Upper lobe of right lung (tissue), 1 donor: ENCODE measurements at regions not wholly inside any gene's neighbourhood (a gene's known extent, or its start where the extent isn't known, plus 50 kb on each side); places are given as distances from the start of the nearest gene placed in this dataset.

Source experiments
- ATAC-seq: fragments of 200-7000 bp; cut with Tn5 transposase; one replicate; pipeline ENCODE4 v1.9.1; 2020; ENCODE audit warnings: mild to moderate bottlenecking, moderate library complexity
- DNase-seq: peaks from one replicate; pipeline ENCODE4 v3.0.0-alpha.2; 2020
- H3K27ac ChIP-seq: fragments of 200-600 bp; one replicate; pipeline ENCODE4 v1.8.0; 2022
- H3K27me3 ChIP-seq: fragments of 200-600 bp; one replicate; pipeline ENCODE4 v1.8.0; 2022; ENCODE audit warnings: mild to moderate bottlenecking
- H3K36me3 ChIP-seq: fragments of 200-600 bp; one replicate; pipeline ENCODE4 v1.8.0; 2022
- H3K4me1 ChIP-seq: fragments of 200-600 bp; one replicate; pipeline ENCODE4 v1.8.0; 2022
- H3K4me3 ChIP-seq: fragments of 200-600 bp; one replicate; pipeline ENCODE4 v1.8.0; 2022; ENCODE audit warnings: mild to moderate bottlenecking
- H3K9me3 ChIP-seq: fragments of 200-600 bp; one replicate; pipeline ENCODE4 v1.8.0; 2022
- intact Hi-C: fragments of 100-400 bp; cut with DNase I; formaldehyde crosslinking; loops from one replicate; pipeline ENCODE4 v1.11.0; 2022
- TF ChIP-seq, protein P1 (sequence below): fragments of 200-600 bp; IDR thresholded peaks from one replicate; pipeline ENCODE4 v1.8.0; 2022; ENCODE audit warnings: antibody characterized with exemption
- donor health status: DM: no; HTN: yes; CAD: no; lungs with severe emphysema.

DNA sequence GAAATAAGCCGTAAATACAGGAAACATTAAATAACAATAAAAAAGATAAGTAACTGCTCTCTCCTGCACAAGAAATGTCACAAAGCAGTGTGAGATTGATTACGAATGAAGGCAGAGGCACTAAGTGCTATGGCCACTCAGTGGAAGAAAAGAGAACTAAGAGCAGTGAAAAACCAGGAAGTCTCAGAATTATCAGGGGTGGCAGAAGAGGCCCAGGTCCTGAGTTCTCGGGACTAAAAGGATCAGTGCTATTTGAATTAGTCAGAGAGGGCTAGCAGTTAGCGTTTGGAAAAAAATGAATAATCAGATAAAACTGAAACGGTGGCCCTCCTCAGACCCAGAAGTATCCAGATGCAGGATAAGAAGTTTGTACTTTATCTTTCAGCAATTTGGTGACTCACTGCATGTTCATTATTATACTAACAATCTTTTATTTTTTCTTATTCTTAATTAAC is 367.1 kb downstream of the ZEB2 start:
- H3K27me3 ChIP-seq = no peaks in the 10 kb centered on the region
- H3K9me3 ChIP-seq = no peaks in the 10 kb centered on the region
- intact Hi-C loops = no loop called here
- H3K27ac ChIP-seq = peak overlapping the region; percentile 21
- TF ChIP-seq, protein P1, sequence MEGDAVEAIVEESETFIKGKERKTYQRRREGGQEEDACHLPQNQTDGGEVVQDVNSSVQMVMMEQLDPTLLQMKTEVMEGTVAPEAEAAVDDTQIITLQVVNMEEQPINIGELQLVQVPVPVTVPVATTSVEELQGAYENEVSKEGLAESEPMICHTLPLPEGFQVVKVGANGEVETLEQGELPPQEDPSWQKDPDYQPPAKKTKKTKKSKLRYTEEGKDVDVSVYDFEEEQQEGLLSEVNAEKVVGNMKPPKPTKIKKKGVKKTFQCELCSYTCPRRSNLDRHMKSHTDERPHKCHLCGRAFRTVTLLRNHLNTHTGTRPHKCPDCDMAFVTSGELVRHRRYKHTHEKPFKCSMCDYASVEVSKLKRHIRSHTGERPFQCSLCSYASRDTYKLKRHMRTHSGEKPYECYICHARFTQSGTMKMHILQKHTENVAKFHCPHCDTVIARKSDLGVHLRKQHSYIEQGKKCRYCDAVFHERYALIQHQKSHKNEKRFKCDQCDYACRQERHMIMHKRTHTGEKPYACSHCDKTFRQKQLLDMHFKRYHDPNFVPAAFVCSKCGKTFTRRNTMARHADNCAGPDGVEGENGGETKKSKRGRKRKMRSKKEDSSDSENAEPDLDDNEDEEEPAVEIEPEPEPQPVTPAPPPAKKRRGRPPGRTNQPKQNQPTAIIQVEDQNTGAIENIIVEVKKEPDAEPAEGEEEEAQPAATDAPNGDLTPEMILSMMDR = peak; percentile 17
- ATAC-seq = peak; percentile 80
- H3K4me3 ChIP-seq = no peak overlapping the region
- no peak for DNase-seq
- H3K4me1 ChIP-seq = no peaks in the 10 kb centered on the region
- H3K36me3 ChIP-seq = no peaks in the 10 kb centered on the region

DNA sequence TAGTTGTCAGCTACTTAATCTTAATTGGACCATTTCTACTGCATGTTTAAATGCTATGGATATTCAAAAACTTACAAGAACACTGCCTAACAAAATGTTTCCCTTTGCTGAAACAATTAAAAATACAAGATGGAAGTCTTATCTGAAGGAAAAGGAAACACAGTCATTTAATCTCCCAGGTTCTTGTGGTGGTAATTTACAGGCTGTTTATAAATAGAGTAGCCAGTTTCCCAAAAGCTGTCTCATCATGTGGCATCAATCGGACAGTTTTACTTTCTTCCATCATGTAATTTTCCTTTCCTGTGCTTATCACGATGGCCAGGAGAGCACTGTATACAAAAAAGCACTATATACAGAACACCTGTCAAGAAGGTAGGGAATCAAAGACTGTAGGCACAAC is 368.1 kb downstream of the ZEB2 start:
- H3K27me3 ChIP-seq = no peaks in the 10 kb centered on the region
- TF ChIP-seq, protein P1 = no peak
- no peaks in the 10 kb centered on the region for H3K9me3 ChIP-seq
- no peak for DNase-seq
- H3K4me3 ChIP-seq = no peak overlapping the region
- ATAC-seq = no peak
- no peaks in the 10 kb centered on the region for H3K36me3 ChIP-seq
- H3K4me1 ChIP-seq = no peaks in the 10 kb centered on the region
- no peak overlapping the region for H3K27ac ChIP-seq
- intact Hi-C loops = no loop called here

DNA sequence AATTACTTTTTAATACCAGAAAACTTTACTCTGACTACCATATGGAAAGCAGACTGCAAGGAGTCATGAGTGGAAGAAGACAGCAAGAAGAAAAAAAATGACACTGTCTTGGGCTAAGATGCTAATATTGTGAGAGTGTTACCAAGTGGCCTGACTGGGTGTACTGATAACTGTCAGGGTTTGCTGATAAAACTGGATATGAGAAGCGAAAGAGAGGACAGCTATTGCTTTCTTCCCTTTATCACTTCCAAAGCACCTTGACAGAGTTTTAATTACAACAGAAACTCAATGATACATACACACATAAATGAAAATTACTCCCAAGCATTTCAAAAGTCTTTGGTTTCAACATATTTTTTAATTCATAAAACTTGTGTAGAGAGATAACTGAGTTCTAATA is 368.5 kb downstream of the ZEB2 start:
- Histone ChIP-seq H3K4me1 (no peaks in the 10 kb centered on the region), H3K4me3 (no peak overlapping the region), H3K9me3 (no peaks in the 10 kb centered on the region), H3K27ac (no peak overlapping the region), H3K36me3 (no peaks in the 10 kb centered on the region), H3K27me3 (no peaks in the 10 kb centered on the region)
- ATAC-seq (no peak), DNase-seq (no peak)
- intact Hi-C loops = no loop called here
- TF ChIP-seq, protein P1 = no peak

DNA sequence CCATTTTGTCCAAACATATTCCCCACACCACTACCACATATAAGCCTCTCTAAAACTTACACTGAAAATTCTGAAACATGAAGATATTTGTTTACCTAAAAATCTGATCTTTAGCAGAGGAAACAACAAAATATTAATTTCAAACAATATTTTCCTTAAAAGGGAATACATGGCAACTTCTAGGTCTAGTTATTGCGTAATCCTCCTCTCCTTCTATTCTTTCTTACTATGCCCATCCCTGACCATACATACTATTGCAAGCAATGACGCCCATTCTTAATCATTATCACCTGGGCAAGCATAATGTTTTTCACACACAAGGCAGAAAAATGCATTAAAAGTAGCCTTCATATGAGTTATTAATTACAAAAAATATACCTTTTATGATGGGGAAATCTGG is 372.6 kb downstream of the ZEB2 start:
- no peaks in the 10 kb centered on the region for H3K9me3 ChIP-seq
- TF ChIP-seq, protein P1 = no peak
- no peak overlapping the region for H3K4me3 ChIP-seq
- H3K27me3 ChIP-seq = no peaks in the 10 kb centered on the region
- DNase-seq (no peak), ATAC-seq (no peak)
- intact Hi-C loops = no loop called here
- H3K36me3 ChIP-seq = no peaks in the 10 kb centered on the region
- no peak overlapping the region for H3K27ac ChIP-seq
- H3K4me1 ChIP-seq = no peaks in the 10 kb centered on the region

DNA sequence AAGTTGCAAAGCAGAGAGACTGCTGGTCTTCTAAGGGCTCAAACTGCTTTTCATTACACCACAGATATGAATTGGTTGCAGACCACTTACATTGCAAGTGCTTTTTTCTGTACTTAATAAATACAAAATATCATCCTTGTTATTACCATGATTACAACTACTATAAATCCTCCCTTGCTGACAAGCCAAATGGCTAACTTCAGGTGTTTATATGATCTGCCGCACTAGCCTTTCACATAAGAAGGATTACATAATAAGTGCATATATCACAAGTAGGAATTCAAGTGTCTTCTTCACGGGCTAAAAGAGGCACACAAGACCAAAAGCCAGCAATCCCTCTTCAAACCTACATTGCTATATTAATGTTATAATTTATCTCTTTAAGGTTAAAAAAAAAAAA is 373.0 kb downstream of the ZEB2 start:
- intact Hi-C loops = no loop called here
- DNase-seq = no peak
- H3K4me3 ChIP-seq = no peak overlapping the region
- TF ChIP-seq, protein P1 = no peak
- H3K4me1 ChIP-seq = no peaks in the 10 kb centered on the region
- no peaks in the 10 kb centered on the region for H3K27me3 ChIP-seq
- H3K9me3 ChIP-seq = no peaks in the 10 kb centered on the region
- no peak overlapping the region for H3K27ac ChIP-seq
- no peak for ATAC-seq
- H3K36me3 ChIP-seq = no peaks in the 10 kb centered on the region

DNA sequence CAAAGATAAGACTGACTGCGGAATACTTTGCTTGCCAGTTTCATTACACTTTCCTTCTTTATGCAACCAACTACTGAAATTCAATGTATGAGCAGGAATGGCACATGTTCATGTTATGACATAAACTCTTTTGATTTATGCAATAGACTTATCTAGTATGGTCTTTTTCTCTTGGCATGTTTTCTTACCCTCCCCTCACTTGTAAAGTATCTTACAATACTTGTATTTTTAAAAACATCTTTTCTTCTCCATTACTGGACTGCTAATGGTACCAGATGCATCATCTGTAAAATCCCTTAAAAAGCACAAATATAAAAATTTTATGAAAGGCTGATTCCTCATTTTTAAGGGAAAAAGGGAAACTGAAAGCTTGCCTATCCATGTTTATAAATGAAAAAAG is 373.8 kb downstream of the ZEB2 start:
- Histone ChIP-seq H3K4me1 (no peaks in the 10 kb centered on the region), H3K27me3 (no peaks in the 10 kb centered on the region), H3K36me3 (no peaks in the 10 kb centered on the region), H3K27ac (no peak overlapping the region), H3K9me3 (no peaks in the 10 kb centered on the region), H3K4me3 (no peak overlapping the region)
- ATAC-seq (no peak), DNase-seq (no peak)
- intact Hi-C loops = no loop called here
- TF ChIP-seq, protein P1 = no peak
